Activated CD8-positive, alpha-beta T cell treated with anti-CD3 and anti-CD28 coated beads for 36 hours (primary cell): ENCODE measurements at regions not wholly inside any gene's neighbourhood (a gene's known extent, or its start where the extent isn't known, plus 50 kb on each side); places are given as distances from the start of the nearest gene placed in this dataset.
"Not testable (repeated sequence)": the region's sequence is repeated elsewhere in the genome, so short reads cannot be mapped to it uniquely, and the experiment has no call there.

Source experiments
- ATAC-seq: fragments of 200-7000 bp; cut with Tn5 transposase; one replicate; pipeline ENCODE4 v1.10.0; 2021; ENCODE audit warnings: mild to moderate bottlenecking, moderate library complexity
- CTCF ChIA-PET: fragments of 350-600 bp; sonication (Branson Sonifier 250); formaldehyde crosslinking; loops from one replicate; lab custom pipeline; 2021; ENCODE audit warnings: antibody characterized with exemption; lab: Charles Lee
- POLR2A ChIA-PET: fragments of 350-600 bp; sonication (Branson Sonifier 250); formaldehyde crosslinking; loops from one replicate; lab custom pipeline; 2021; ENCODE audit warnings: antibody characterized with exemption; lab: Charles Lee
- DNase-seq: peaks from one replicate; pipeline ENCODE4 v3.0.0-alpha.2; 2020
- H3K27ac Mint-ChIP-seq: one replicate; pipeline ENCODE4 v1.8.0; 2021; ENCODE audit warnings: mild to moderate bottlenecking, mixed read lengths
- H3K27me3 Mint-ChIP-seq: one replicate; pipeline ENCODE4 v1.8.0; 2021; ENCODE audit warnings: mixed read lengths
- H3K36me3 Mint-ChIP-seq: one replicate; pipeline ENCODE4 v1.8.0; 2021; ENCODE audit warnings: low read depth, mixed read lengths
- H3K4me1 Mint-ChIP-seq: one replicate; pipeline ENCODE4 v1.8.0; 2021; ENCODE audit warnings: low read depth, mixed read lengths
- H3K4me3 Mint-ChIP-seq: one replicate; pipeline ENCODE4 v1.8.0; 2021; ENCODE audit warnings: mild to moderate bottlenecking, moderate library complexity, mixed read lengths
- H3K9me3 Mint-ChIP-seq: one replicate; pipeline ENCODE4 v1.8.0; 2021; ENCODE audit warnings: mixed read lengths
- CTCF ChIP-seq: fragments of 200-600 bp; IDR thresholded peaks from one replicate; pipeline ENCODE4 v1.8.0; 2022; ENCODE audit warnings: antibody characterized with exemption, mild to moderate bottlenecking
- intact Hi-C: fragments of 100-400 bp; cut with micrococcal nuclease; formaldehyde crosslinking; loops from one replicate; pipeline ENCODE4 v1.10.0; 2022

DNA sequence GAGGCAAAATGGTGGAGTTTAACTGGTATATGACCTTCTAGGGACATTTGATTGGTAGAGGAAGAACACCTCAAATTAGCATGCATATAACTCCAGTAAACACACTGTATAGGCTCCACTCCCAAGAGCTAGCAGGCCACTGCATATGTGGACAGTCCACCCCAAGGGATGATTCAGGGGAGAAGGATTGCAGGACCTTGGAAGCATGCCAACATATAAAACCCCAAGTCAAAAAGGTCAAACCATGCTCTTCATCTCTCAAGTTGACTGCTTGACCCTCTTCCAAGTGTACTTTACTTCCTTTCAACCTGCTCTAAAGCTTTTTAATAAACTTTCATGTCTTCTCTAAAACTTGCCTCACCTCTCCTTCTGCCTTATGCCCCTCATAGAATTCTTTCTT lies 459.9 kb upstream of the CCDC179 start:
- Mint-ChIP-seq H3K27ac (no peak overlapping the region), H3K4me1 (no peaks in the 10 kb centered on the region), H3K27me3 (no peaks in the 10 kb centered on the region), H3K4me3 (no peak overlapping the region), H3K36me3 (no peaks in the 10 kb centered on the region), H3K9me3 (peaks cover 17% of the 10 kb centered on the region)
- intact Hi-C loops = no loop called here
- no peak for DNase-seq
- no peak for ATAC-seq
- ChIA-PET CTCF (no interaction called here), POLR2A (no interaction called here)
- no peak for TF ChIP-seq CTCF

DNA sequence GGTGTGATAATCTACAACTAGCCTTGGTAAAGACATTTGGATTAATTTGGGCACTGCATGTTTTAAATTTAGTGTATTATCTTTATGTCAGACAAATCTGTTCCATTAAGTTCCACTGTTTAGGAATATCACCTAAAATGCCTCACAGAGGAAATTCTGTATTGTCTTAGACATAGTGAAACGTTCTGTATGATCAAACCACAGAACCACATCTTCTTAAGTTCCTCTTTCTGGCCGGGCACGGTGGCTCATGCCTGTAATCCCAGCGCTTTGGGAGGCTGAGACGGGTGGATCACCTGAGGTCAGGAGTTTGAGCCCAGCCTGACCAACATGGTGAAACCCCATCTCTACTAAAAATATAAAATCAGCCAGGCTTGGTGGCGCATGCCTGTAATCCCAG lies 475.3 kb upstream of the CCDC179 start:
- H3K27ac Mint-ChIP-seq, H3K4me1 Mint-ChIP-seq, H3K36me3 Mint-ChIP-seq, H3K9me3 Mint-ChIP-seq, DNase-seq, ATAC-seq, H3K27me3 Mint-ChIP-seq, POLR2A ChIA-PET, H3K4me3 Mint-ChIP-seq, CTCF ChIA-PET, intact Hi-C loops: not testable (repeated sequence)

DNA sequence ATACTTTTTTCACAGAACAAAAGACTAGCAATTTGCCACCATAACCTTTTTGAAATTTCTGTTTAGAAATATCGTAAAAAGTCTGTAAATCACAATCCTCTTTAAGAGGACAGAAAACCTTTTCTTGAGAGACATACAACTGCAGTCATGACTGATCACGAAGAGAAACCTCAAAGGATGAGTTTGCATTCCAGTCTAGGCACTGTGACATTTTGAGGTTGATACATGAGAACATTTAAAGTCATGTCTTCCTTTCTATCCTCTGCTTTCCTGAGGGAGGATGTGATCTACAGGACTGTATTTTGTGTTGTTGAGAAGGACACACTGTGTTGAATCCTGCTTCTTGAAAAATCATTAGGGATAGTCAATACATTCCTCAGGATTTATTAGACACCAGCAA lies 476.7 kb upstream of the CCDC179 start:
- Mint-ChIP-seq H3K4me1 (no peaks in the 10 kb centered on the region), H3K9me3 (peaks cover 3% of the 10 kb centered on the region), H3K27me3 (no peaks in the 10 kb centered on the region), H3K4me3 (no peak overlapping the region), H3K36me3 (no peaks in the 10 kb centered on the region), H3K27ac (no peak overlapping the region)
- DNase-seq (no peak), ATAC-seq (no peak)
- ChIA-PET CTCF (no interaction called here), POLR2A (no interaction called here)
- intact Hi-C loops = no loop called here
- no peak for TF ChIP-seq CTCF

GRCh38 chr11:23353611-23354010 lies 493.3 kb upstream of the CCDC179 start:
- Mint-ChIP-seq H3K27me3 (no peaks in the 10 kb centered on the region), H3K4me1 (no peaks in the 10 kb centered on the region), H3K36me3 (no peaks in the 10 kb centered on the region), H3K4me3 (no peak overlapping the region), H3K27ac (no peak overlapping the region), H3K9me3 (peaks cover 1% of the 10 kb centered on the region)
- intact Hi-C loops = no loop called here
- ChIA-PET CTCF (no interaction called here), POLR2A (no interaction called here)
- ATAC-seq (no peak), DNase-seq (no peak)
- no peak for TF ChIP-seq CTCF

DNA sequence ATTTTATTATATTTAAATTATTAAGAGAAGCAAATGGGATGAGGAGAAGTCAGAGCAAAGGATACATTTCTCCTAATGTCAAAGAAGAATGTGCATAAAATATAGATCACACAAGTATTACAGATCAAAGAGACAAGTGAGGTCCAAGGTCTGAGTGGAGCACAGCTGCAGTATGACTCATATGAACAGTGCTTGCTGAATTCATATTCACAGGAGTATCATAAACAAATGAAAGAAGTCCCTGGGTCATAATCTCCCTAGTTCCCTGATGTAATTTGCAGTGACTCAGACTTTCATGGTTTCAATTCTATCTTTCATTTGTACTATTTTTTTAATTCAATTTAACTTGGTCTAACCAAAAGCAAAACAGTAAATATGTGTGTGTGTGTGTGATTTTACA lies 499.0 kb upstream of the CCDC179 start:
- Mint-ChIP-seq H3K4me1 (no peaks in the 10 kb centered on the region), H3K27me3 (no peaks in the 10 kb centered on the region), H3K36me3 (no peaks in the 10 kb centered on the region), H3K4me3 (no peak overlapping the region), H3K27ac (no peak overlapping the region), H3K9me3 (peaks cover 8% of the 10 kb centered on the region)
- ATAC-seq (no peak), DNase-seq (no peak)
- ChIA-PET POLR2A (no interaction called here), CTCF (no interaction called here)
- intact Hi-C loops = no loop called here
- TF ChIP-seq CTCF = no peak

- POLR2A ChIA-PET = no interaction called here
- CTCF ChIA-PET = no interaction called here
These were observed 503.8 kb upstream of the CCDC179 start for GRCh38 chr11:23364076-23364475.

More at GRCh38 chr11:23364076-23364475, 503.8 kb upstream of the CCDC179 start:
- Mint-ChIP-seq H3K27ac (no peak overlapping the region), H3K27me3 (no peaks in the 10 kb centered on the region), H3K36me3 (no peaks in the 10 kb centered on the region), H3K9me3 (peaks cover 7% of the 10 kb centered on the region), H3K4me3 (no peak overlapping the region), H3K4me1 (no peaks in the 10 kb centered on the region)
- intact Hi-C loops = no loop called here
- ATAC-seq (no peak), DNase-seq (no peak)
- TF ChIP-seq CTCF = no peak
